Peyer's patch (tissue), 4 donors: ENCODE measurements at regions not wholly inside any gene's neighbourhood (a gene's known extent, or its start where the extent isn't known, plus 50 kb on each side); places are given as distances from the start of the nearest gene placed in this dataset.

ENCODE experiments used
- CTCF ChIP-seq, 6 experiments: fragments of 450-650 bp in 4 of 6; fragments of 200-600 bp in 2 of 6; sonication (generic) in 1 of 6; IDR thresholded peaks; one replicate each; pipeline ENCODE4 v1.5.1; 2017 to 2019; ENCODE audit warnings: antibody characterized with exemption in 6 of 6, mild to moderate bottlenecking in 3 of 6, moderate library complexity in 1 of 6
- POLR2A ChIP-seq, 2 donors: fragments of 450-650 bp; IDR thresholded peaks; one replicate each; pipeline ENCODE4 v1.5.1; 2017; ENCODE audit warnings: antibody characterized with exemption in 2 of 2, mild to moderate bottlenecking in 2 of 2, moderate library complexity in 2 of 2

- no peak for TF ChIP-seq CTCF (IDR thresholded peaks at IDR 0.05)
- TF ChIP-seq POLR2A (IDR thresholded peaks at IDR 0.05): no peak
These were observed 277.2 kb upstream of the PREP start for GRCh38 chr6:105680131-105680530.
